Activated CD8-positive, alpha-beta T cell treated with anti-CD3 and anti-CD28 coated beads for 36 hours (primary cell): ENCODE measurements at regions not wholly inside any gene's neighbourhood (a gene's known extent, or its start where the extent isn't known, plus 50 kb on each side); places are given as distances from the start of the nearest gene placed in this dataset.
"Not testable (repeated sequence)": the region's sequence is repeated elsewhere in the genome, so short reads cannot be mapped to it uniquely, and the experiment has no call there.

ENCODE experiments used
- ATAC-seq: fragments of 200-7000 bp; cut with Tn5 transposase; one replicate; pipeline ENCODE4 v1.10.0; 2021; ENCODE audit warnings: mild to moderate bottlenecking, moderate library complexity
- CTCF ChIA-PET: fragments of 350-600 bp; sonication (Branson Sonifier 250); formaldehyde crosslinking; loops from one replicate; lab custom pipeline; 2021; ENCODE audit warnings: antibody characterized with exemption; lab: Charles Lee
- POLR2A ChIA-PET: fragments of 350-600 bp; sonication (Branson Sonifier 250); formaldehyde crosslinking; loops from one replicate; lab custom pipeline; 2021; ENCODE audit warnings: antibody characterized with exemption; lab: Charles Lee
- DNase-seq: peaks from one replicate; pipeline ENCODE4 v3.0.0-alpha.2; 2020
- H3K27ac Mint-ChIP-seq: one replicate; pipeline ENCODE4 v1.8.0; 2021; ENCODE audit warnings: mild to moderate bottlenecking, mixed read lengths
- H3K27me3 Mint-ChIP-seq: one replicate; pipeline ENCODE4 v1.8.0; 2021; ENCODE audit warnings: mixed read lengths
- H3K36me3 Mint-ChIP-seq: one replicate; pipeline ENCODE4 v1.8.0; 2021; ENCODE audit warnings: low read depth, mixed read lengths
- H3K4me1 Mint-ChIP-seq: one replicate; pipeline ENCODE4 v1.8.0; 2021; ENCODE audit warnings: low read depth, mixed read lengths
- H3K4me3 Mint-ChIP-seq: one replicate; pipeline ENCODE4 v1.8.0; 2021; ENCODE audit warnings: mild to moderate bottlenecking, moderate library complexity, mixed read lengths
- H3K9me3 Mint-ChIP-seq: one replicate; pipeline ENCODE4 v1.8.0; 2021; ENCODE audit warnings: mixed read lengths
- CTCF ChIP-seq: fragments of 200-600 bp; IDR thresholded peaks from one replicate; pipeline ENCODE4 v1.8.0; 2022; ENCODE audit warnings: antibody characterized with exemption, mild to moderate bottlenecking
- intact Hi-C: fragments of 100-400 bp; cut with micrococcal nuclease; formaldehyde crosslinking; loops from one replicate; pipeline ENCODE4 v1.10.0; 2022

- Mint-ChIP-seq H3K4me3 (no peak overlapping the region), H3K27me3 (no peaks in the 10 kb centered on the region), H3K27ac (no peak overlapping the region), H3K9me3 (peaks cover 15% of the 10 kb centered on the region), H3K36me3 (no peaks in the 10 kb centered on the region), H3K4me1 (no peaks in the 10 kb centered on the region)
- intact Hi-C loops: no loop called here
- no peak for DNase-seq
- no peak for ATAC-seq
- ChIA-PET CTCF (no interaction called here), POLR2A (no interaction called here)
- TF ChIP-seq CTCF: no peak
These were observed 900.3 kb downstream of the DSC3 start for GRCh38 chr18:30142248-30142647.

GRCh38 chr18:30141506-30141905 is 901.0 kb downstream of the DSC3 start:
- POLR2A ChIA-PET, intact Hi-C loops, H3K4me1 Mint-ChIP-seq, ATAC-seq, H3K27me3 Mint-ChIP-seq, H3K36me3 Mint-ChIP-seq, H3K4me3 Mint-ChIP-seq, H3K27ac Mint-ChIP-seq, CTCF ChIA-PET, DNase-seq: not testable (repeated sequence)
- H3K9me3 Mint-ChIP-seq: peaks cover 20% of the 10 kb centered on the region

GRCh38 chr18:30139631-30140287 is 902.8 kb downstream of the DSC3 start:
- CTCF ChIA-PET: no interaction called here
- no peaks in the 10 kb centered on the region for H3K4me1 Mint-ChIP-seq
- TF ChIP-seq CTCF: no peak
- POLR2A ChIA-PET: no interaction called here
- H3K36me3 Mint-ChIP-seq: no peaks in the 10 kb centered on the region
- H3K27ac Mint-ChIP-seq: no peak overlapping the region
- DNase-seq (no peak), ATAC-seq (no peak)
- H3K4me3 Mint-ChIP-seq: no peak overlapping the region
- intact Hi-C loops: no loop called here
- H3K9me3 Mint-ChIP-seq: peaks cover 20% of the 10 kb centered on the region
- H3K27me3 Mint-ChIP-seq: no peaks in the 10 kb centered on the region

GRCh38 chr18:30135938-30136337 is 906.6 kb downstream of the DSC3 start:
- Mint-ChIP-seq H3K4me1 (no peaks in the 10 kb centered on the region), H3K27ac (no peak overlapping the region), H3K9me3 (peaks cover 21% of the 10 kb centered on the region), H3K27me3 (no peaks in the 10 kb centered on the region), H3K4me3 (no peak overlapping the region), H3K36me3 (no peaks in the 10 kb centered on the region)
- TF ChIP-seq CTCF: no peak
- POLR2A ChIA-PET: no interaction called here
- DNase-seq (no peak), ATAC-seq (no peak)
- intact Hi-C loops: no loop called here
- CTCF ChIA-PET: no interaction called here

GRCh38 chr18:30134020-30134419 is 908.5 kb downstream of the DSC3 start:
- ATAC-seq (no peak), DNase-seq (no peak)
- ChIA-PET POLR2A (no interaction called here), CTCF (no interaction called here)
- H3K4me1 Mint-ChIP-seq: no peaks in the 10 kb centered on the region
- peaks cover 21% of the 10 kb centered on the region for H3K9me3 Mint-ChIP-seq
- intact Hi-C loops: no loop called here
- H3K36me3 Mint-ChIP-seq: no peaks in the 10 kb centered on the region
- no peaks in the 10 kb centered on the region for H3K27me3 Mint-ChIP-seq
- H3K27ac Mint-ChIP-seq: no peak overlapping the region
- H3K4me3 Mint-ChIP-seq: no peak overlapping the region
- TF ChIP-seq CTCF: no peak
